HCT116 (cell line): ENCODE measurements at regions not wholly inside any gene's neighbourhood (a gene's known extent, or its start where the extent isn't known, plus 50 kb on each side); places are given as distances from the start of the nearest gene placed in this dataset.

Experiments
- ATAC-seq: fragments of 200-7000 bp; cut with Tn5 transposase; 2 replicates; pipeline ENCODE4 v1.9.1; 2020; ENCODE audit warnings: mild to moderate bottlenecking, moderate library complexity
- BruUV-seq: library from RNA; stranded (reverse); fragments of 400-500 nt; replicated peaks from 2 replicates; lab custom pipeline; 2021; lab: Mats Ljungman, UMichigan
- CTCF ChIA-PET: fragments of 300-600 bp; sonication (Branson Sonifier 250); formaldehyde crosslinking; loops from one replicate; lab custom pipeline; 2021; ENCODE audit warnings: antibody characterized with exemption; lab: Charles Lee
- POLR2A ChIA-PET: fragments of 300-600, 350-600 bp; sonication (Branson Sonifier 250); formaldehyde crosslinking; loops from one replicate; lab custom pipeline; 2021; ENCODE audit warnings: antibody characterized with exemption; lab: Charles Lee
- RAD21 ChIA-PET, 2 experiments: fragments of 300-600 bp; sonication (Branson Sonifier 250); formaldehyde crosslinking; loops; one replicate each; lab custom pipeline; 2023; ENCODE audit warnings: low total read pairs in 2 of 2; ENCODE audit not compliant: uncharacterized antibody in 2 of 2, unreplicated experiment in 2 of 2, low non-redundant PET in 1 of 2; lab: Charles Lee
- DNase-seq: peaks from one replicate; pipeline ENCODE4 v3.0.0-alpha.2; 2010; ENCODE audit warnings: low read depth, low spot score
- H2AFZ ChIP-seq: fragments of 200-600 bp; shearing (Covaris generic), sonication (generic); 2 replicates; pipeline ENCODE4 v1.6.1; 2017; ENCODE audit warnings: low read depth, mixed run types, mixed read lengths, antibody characterized with exemption, low read length; ENCODE audit not compliant: poor library complexity, severe bottlenecking
- H3K27ac ChIP-seq: 2 replicates; pipeline ENCODE4 v1.5.1; 2012; ENCODE audit warnings: low read depth, low read length
- H3K27me3 ChIP-seq: fragments of 200-600 bp; sonication (generic); 2 replicates; pipeline ENCODE4 v1.6.1; 2016; ENCODE audit warnings: mixed run types, low read length, mixed read lengths; ENCODE audit not compliant: insufficient read depth
- H3K36me3 ChIP-seq, 2 experiments: fragments of 200-500 bp in 1 of 2; fragments of 200-600 bp in 1 of 2; sonication (Bioruptor generic) in 1 of 2; sonication (generic) in 1 of 2; 2 replicates each; pipeline versions ENCODE4 v1.5.1 to v1.6.1; 2014 to 2016; ENCODE audit warnings: low read length in 2 of 2, inconsistent platforms in 1 of 2, mixed read lengths in 1 of 2, mixed run types in 1 of 2; ENCODE audit not compliant: insufficient read depth in 2 of 2, control insufficient read depth in 1 of 2
- H3K4me1 ChIP-seq, 2 experiments: fragments of 200-600 bp in 1 of 2; sonication (generic) in 1 of 2; 2 replicates each; pipeline versions ENCODE4 v1.5.1 to v1.6.1; 2012 to 2017; ENCODE audit warnings: low read length in 2 of 2, inconsistent platforms in 1 of 2, mild to moderate bottlenecking in 1 of 2, mixed read lengths in 1 of 2, mixed run types in 1 of 2, moderate library complexity in 1 of 2; ENCODE audit not compliant: insufficient read depth in 2 of 2, control insufficient read depth in 1 of 2
- H3K4me2 ChIP-seq: fragments of 200-600 bp; sonication (generic); 2 replicates; pipeline ENCODE4 v1.6.1; 2017; ENCODE audit warnings: mixed run types, low read length, mixed read lengths
- H3K4me3 ChIP-seq, 2 experiments: fragments of 200-600 bp in 1 of 2; sonication (generic) in 1 of 2; replicated peaks in 1 of 2; 2 replicates each; pipeline ENCODE4 v1.5.1; 2011 to 2016; ENCODE audit warnings: low read length in 2 of 2, control low read depth in 1 of 2, low read depth in 1 of 2, mild to moderate bottlenecking in 1 of 2, mixed read lengths in 1 of 2, mixed run types in 1 of 2
- H3K79me2 ChIP-seq: fragments of 200-600 bp; sonication (generic); 2 replicates; pipeline ENCODE4 v1.6.1; 2017; ENCODE audit warnings: mild to moderate bottlenecking, mixed run types, low read length, moderate library complexity, mixed read lengths; ENCODE audit not compliant: insufficient read depth
- H3K9ac ChIP-seq: fragments of 200-600 bp; sonication (generic); 2 replicates; pipeline ENCODE4 v1.6.1; 2016; ENCODE audit warnings: low read length, mixed read lengths
- H3K9me2 ChIP-seq: fragments of 200-600 bp; sonication (generic), shearing (Covaris generic); 2 replicates; pipeline ENCODE4 v1.6.1; 2017; ENCODE audit warnings: mixed run types, mild to moderate bottlenecking, moderate library complexity; ENCODE audit not compliant: insufficient read depth
- H3K9me3 ChIP-seq, 2 experiments: fragments of 200-500 bp in 1 of 2; fragments of 200-600 bp in 1 of 2; sonication (Bioruptor generic) in 1 of 2; sonication (generic) in 1 of 2; 2 replicates each; pipeline ENCODE4 v1.6.1; 2014 to 2017; ENCODE audit warnings: low read length in 2 of 2, mixed read lengths in 2 of 2, inconsistent platforms in 1 of 2, low read depth in 1 of 2, mild to moderate bottlenecking in 1 of 2, mixed run types in 1 of 2, moderate library complexity in 1 of 2; ENCODE audit not compliant: control insufficient read depth in 1 of 2, insufficient read depth in 1 of 2
- H4K20me1 ChIP-seq: fragments of 200-600 bp; sonication (generic), shearing (Covaris generic); 2 replicates; pipeline ENCODE4 v1.6.1; 2017; ENCODE audit warnings: mixed run types, mild to moderate bottlenecking, moderate library complexity; ENCODE audit not compliant: insufficient read depth
- CEBPB ChIP-seq: IDR thresholded peaks from 2 replicates; pipeline ENCODE4 v1.6.1; 2012; ENCODE audit warnings: low read depth
- EGR1 ChIP-seq: IDR thresholded peaks from 2 replicates; pipeline ENCODE4 v1.6.1; 2012; ENCODE audit warnings: low read depth
- ELF1 ChIP-seq: IDR thresholded peaks from 2 replicates; pipeline ENCODE4 v1.6.1; 2012; ENCODE audit warnings: low read depth, borderline replicate concordance
- EZH2 ChIP-seq: fragments of 200-600 bp; sonication (generic); IDR thresholded peaks from 2 replicates; pipeline ENCODE4 v1.6.1; 2017; ENCODE audit warnings: antibody characterized with exemption, mixed run types
- EZH2phosphoT487 ChIP-seq: fragments of 200-600 bp; IDR thresholded peaks from 2 replicates; pipeline ENCODE4 v1.6.1; 2018; ENCODE audit warnings: antibody characterized with exemption, borderline replicate concordance
- FOSL1 ChIP-seq: IDR thresholded peaks from 2 replicates; pipeline ENCODE4 v1.6.1; 2012; ENCODE audit warnings: low read depth
- JUND ChIP-seq: IDR thresholded peaks from 2 replicates; pipeline ENCODE4 v1.6.1; 2012
- POLR2AphosphoS5 ChIP-seq: IDR thresholded peaks from 2 replicates; pipeline ENCODE4 v1.6.1; 2011; ENCODE audit warnings: mild to moderate bottlenecking, low read depth, low read length, moderate library complexity
- RAD21 ChIP-seq: IDR thresholded peaks from 2 replicates; pipeline ENCODE4 v1.6.1; 2012; ENCODE audit warnings: low read depth, mild to moderate bottlenecking
- SIN3A ChIP-seq: IDR thresholded peaks from 2 replicates; pipeline ENCODE4 v1.6.1; 2012; ENCODE audit warnings: low read depth
- SRF ChIP-seq: IDR thresholded peaks from 2 replicates; pipeline ENCODE4 v1.6.1; 2012; ENCODE audit warnings: low read depth
- TCF7L2 ChIP-seq: IDR thresholded peaks from 2 replicates; pipeline ENCODE4 v1.7.0; 2011; ENCODE audit warnings: borderline replicate concordance, inconsistent platforms; ENCODE audit not compliant: insufficient read depth, insufficient read length; ENCODE audit errors: extremely low read depth
- ZNF274 ChIP-seq: fragments of 200-500 bp; sonication (Bioruptor generic); IDR thresholded peaks from 2 replicates; pipeline ENCODE4 v1.6.1; 2014; ENCODE audit warnings: mild to moderate bottlenecking, low read depth, low read length, inconsistent platforms
- intact Hi-C: fragments of 100-400 bp; cut with micrococcal nuclease; formaldehyde crosslinking; loops from 2 replicates; pipeline ENCODE4 v1.10.0; 2022
- TF ChIP-seq, protein P1 (sequence below), 3 experiments: fragments of 200-600 bp in 1 of 3; sonication (generic) in 1 of 3; IDR thresholded peaks in 2 of 3; conservative IDR thresholded peaks in 1 of 3; 2 replicates each; pipeline ENCODE4 v1.5.1; 2012 to 2017; ENCODE audit warnings: low read depth in 2 of 3, low read length in 2 of 3, antibody characterized with exemption in 1 of 3, borderline replicate concordance in 1 of 3, control low read depth in 1 of 3, mild to moderate bottlenecking in 1 of 3, mixed read lengths in 1 of 3, mixed run types in 1 of 3, moderate library complexity in 1 of 3; ENCODE audit not compliant: insufficient read depth in 1 of 3

GRCh38 chr15:62845241-62846126, 197.1 kb upstream of the TPM1 start:
- no peak for TF ChIP-seq ELF1
- TF ChIP-seq FOSL1 = no peak
- TF ChIP-seq CEBPB = no peak
- TF ChIP-seq EZH2 = no peak
- TF ChIP-seq SRF = no peak
- no peak for TF ChIP-seq EGR1
- TF ChIP-seq JUND = no peak
- no peak for TF ChIP-seq POLR2AphosphoS5
- ChIA-PET CTCF (interaction anchor here (2.0 kb wide), 1 partner anchor 203 kb away, joined by 6 read pairs; no protein-coding TSS in a partner anchor), RAD21 (no interaction called here), POLR2A (interaction anchor here (0.6 kb wide), 1 partner anchor 644 kb away, joined by 4 read pairs; no protein-coding TSS in a partner anchor)
- Histone ChIP-seq H3K27ac (no peak overlapping the region), H3K36me3 (no peaks in the 10 kb centered on the region), H3K4me2 (no peak overlapping the region), H3K9me3 (no peaks in the 10 kb centered on the region), H2AFZ (no peak overlapping the region), H3K4me1 (peaks cover 0 to 10% of the 10 kb centered on the region in 2 experiments; a peak in 1 of 4 replicates), H3K9ac (no peak overlapping the region), H3K27me3 (no peaks in the 10 kb centered on the region), H3K9me2 (no peaks in the 10 kb centered on the region), H3K79me2 (no peaks in the 10 kb centered on the region), H3K4me3 (no peak overlapping the region), H4K20me1 (no peaks in the 10 kb centered on the region)
- no peak for DNase-seq
- intact Hi-C loops = loop anchor here (5.0 kb wide), 1 partner anchor 557 kb away; no protein-coding TSS in a partner anchor
- no TSS peak for BruUV-seq
- no peak for ATAC-seq

GRCh38 chr15:62846131-62846804, 196.3 kb upstream of the TPM1 start:
- ATAC-seq (no peak), DNase-seq (no peak)
- TF ChIP-seq RAD21 (no peak), ZNF274 (no peak), CEBPB (no peak), SIN3A (no peak), EZH2phosphoT487 (no peak), JUND (no peak), TCF7L2 (no peak)
- TF ChIP-seq, protein P1, sequence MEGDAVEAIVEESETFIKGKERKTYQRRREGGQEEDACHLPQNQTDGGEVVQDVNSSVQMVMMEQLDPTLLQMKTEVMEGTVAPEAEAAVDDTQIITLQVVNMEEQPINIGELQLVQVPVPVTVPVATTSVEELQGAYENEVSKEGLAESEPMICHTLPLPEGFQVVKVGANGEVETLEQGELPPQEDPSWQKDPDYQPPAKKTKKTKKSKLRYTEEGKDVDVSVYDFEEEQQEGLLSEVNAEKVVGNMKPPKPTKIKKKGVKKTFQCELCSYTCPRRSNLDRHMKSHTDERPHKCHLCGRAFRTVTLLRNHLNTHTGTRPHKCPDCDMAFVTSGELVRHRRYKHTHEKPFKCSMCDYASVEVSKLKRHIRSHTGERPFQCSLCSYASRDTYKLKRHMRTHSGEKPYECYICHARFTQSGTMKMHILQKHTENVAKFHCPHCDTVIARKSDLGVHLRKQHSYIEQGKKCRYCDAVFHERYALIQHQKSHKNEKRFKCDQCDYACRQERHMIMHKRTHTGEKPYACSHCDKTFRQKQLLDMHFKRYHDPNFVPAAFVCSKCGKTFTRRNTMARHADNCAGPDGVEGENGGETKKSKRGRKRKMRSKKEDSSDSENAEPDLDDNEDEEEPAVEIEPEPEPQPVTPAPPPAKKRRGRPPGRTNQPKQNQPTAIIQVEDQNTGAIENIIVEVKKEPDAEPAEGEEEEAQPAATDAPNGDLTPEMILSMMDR (IDR thresholded peaks at IDR 0.05 in 2 of 3, conservative IDR thresholded peaks at IDR 0.05 in 1 of 3; ENCODE audit: borderline replicate concordance in 1 of 3, insufficient read depth in 1 of 3, low read depth in 2 of 3, low read length in 2 of 3) = no peak
- Histone ChIP-seq H4K20me1 (no peaks in the 10 kb centered on the region), H3K9ac (no peak overlapping the region), H3K4me3 (no peak overlapping the region), H3K9me2 (no peaks in the 10 kb centered on the region), H3K27ac (no peak overlapping the region), H3K27me3 (no peaks in the 10 kb centered on the region), H3K79me2 (no peaks in the 10 kb centered on the region), H3K4me1 (peaks cover 0 to 16% of the 10 kb centered on the region in 2 experiments; a peak in 2 of 4 replicates), H3K9me3 (no peaks in the 10 kb centered on the region), H3K36me3 (no peaks in the 10 kb centered on the region), H3K4me2 (no peak overlapping the region), H2AFZ (no peak overlapping the region)
- BruUV-seq = no TSS peak
- POLR2A ChIA-PET = no interaction called here
- RAD21 ChIA-PET = no interaction called here
- CTCF ChIA-PET = interaction anchor here (2.7 kb wide), 1 partner anchor 248 kb away, joined by 26 read pairs; no protein-coding TSS in a partner anchor
- intact Hi-C loops = loop anchor here (5.0 kb wide), 1 partner anchor 556 kb away; no protein-coding TSS in a partner anchor
